Activated CD4-positive, CD25-positive, alpha-beta regulatory T cell (primary cell): ENCODE measurements at regions not wholly inside any gene's neighbourhood (a gene's known extent, or its start where the extent isn't known, plus 50 kb on each side); places are given as distances from the start of the nearest gene placed in this dataset.

Source experiments
- DNase-seq, 4 experiments: peaks; one replicate each; lab custom pipeline; 2025; lab: John Stamatoyannopoulos, UW

DNA sequence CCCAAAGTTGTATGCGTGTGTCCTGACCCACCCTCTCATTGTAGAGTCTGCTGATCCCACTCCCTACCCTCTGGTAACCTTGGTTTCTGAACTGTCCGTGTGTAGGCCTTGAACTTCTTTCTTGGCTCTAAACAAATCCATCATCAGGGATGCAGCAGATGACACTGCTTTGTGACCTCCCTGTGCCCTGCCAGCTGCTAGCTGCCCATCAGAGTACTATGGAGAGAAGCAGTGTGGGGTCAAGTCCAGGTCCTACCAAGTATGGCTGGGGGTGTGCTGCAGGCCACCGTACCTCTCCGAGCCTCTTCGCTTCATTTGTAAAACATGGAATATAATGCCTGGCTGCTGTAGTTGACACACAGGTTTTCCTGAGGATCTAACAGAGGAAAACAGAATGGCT, 183.5 kb upstream of the RBPJ start:
- no peak for DNase-seq

- no peak for DNase-seq
Measured at GRCh38 chr4:26139310-26139924, 181.4 kb upstream of the RBPJ start.

GRCh38 chr4:26140150-26140898, 180.5 kb upstream of the RBPJ start:
- no peak for DNase-seq

DNA sequence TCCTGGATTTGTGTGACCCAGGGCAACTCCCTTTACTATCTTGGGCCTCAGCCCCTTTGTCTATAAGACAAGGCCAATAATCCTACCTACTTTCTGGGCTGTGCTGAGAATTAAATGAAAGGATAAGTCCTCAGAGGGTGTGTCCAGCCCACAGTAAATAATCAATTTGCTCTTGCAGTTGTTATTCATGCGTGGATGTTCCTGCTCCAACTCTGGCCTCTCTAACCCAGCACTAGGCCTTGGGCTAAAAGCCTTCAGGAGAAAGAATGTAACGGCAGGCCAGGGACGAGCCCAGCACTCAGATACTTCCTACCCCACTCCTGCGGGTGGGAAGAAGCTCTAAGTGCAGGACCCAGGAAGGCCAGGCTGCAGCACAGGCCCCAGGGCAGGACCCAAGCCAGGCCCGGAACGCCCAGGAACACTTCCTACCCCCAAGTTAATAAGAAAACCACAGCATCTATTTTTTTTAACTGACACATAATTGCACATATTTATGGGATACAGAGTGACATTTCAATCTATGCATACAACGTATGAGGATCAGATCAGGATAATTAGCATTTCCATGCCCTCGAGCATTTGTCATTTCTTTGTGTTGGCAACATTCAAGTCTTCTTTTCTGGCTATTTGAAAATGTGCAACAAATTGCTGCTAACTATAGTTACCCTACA, 179.6 kb upstream of the RBPJ start:
- no peak for DNase-seq

DNA sequence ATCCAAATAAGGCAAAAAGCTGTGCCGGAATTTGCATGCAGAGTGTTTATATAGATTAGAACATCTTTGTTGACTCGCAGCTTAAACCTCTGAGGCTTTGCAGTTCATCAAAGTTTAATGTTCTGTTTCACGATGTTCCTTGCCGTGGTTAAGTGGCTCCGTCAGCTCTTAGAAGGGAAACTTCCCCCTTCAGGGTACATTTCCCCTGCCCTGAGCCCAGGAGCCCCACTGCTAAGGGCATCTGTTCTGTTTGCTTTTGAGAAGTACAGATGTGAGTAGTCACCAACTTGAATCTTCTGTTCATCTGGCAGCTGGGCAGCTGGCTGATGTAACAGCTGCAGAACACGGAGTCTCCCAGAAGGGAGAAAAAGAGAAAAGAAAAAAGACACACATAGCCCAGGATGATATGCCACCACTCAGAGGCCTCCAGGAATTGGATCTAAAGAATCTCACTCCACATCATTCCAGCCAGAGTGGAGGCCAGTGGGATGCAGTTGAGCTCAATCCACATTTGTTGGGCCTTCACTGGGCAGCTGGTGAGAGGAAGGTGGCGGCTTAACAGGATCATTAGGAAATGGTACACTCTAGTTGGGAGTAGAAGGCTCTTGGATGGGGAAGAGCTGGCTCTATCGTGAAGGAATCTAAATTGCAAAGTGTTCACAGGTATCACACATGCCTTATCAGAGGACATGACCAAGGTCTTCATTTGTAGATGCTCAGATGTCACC, 178.7 kb upstream of the RBPJ start:
- no peak for DNase-seq

DNA sequence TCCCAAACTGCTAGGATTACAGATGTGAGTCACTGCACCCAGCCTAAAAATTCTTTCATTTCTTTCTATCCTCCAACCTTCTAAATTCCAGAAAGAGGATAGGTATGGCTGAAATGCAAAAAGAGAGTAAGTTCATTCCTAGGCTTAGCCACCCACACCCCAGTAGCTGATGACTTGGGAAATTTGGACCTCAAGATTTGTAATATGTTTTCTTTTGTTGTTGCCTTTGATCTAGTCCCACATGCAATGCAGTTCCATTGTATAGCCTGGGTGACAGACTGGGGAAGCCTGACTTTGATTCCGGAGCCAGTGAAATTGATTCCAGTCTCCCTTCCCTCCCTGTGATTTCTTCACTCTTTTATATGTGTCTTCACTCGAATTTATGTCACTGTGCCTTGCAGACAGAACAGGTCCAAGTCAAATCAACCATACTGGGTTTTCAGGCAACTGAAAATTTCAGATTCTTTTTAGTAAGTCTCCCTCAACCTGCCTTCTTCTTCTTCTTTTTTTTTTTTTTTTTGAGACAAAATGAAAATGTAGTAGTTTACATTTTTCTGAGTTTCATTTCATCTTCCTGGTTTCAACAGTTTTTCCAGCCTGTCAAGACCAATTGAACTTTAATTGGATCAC, 176.2 kb upstream of the RBPJ start:
- no peak for DNase-seq

GRCh38 chr4:26145212-26145611, 175.6 kb upstream of the RBPJ start:
- no peak for DNase-seq

GRCh38 chr4:26148927-26149326, 171.9 kb upstream of the RBPJ start:
- no peak for DNase-seq

- no peak for DNase-seq
Measured at GRCh38 chr4:26150948-26151347, 169.9 kb upstream of the RBPJ start.

- DNase-seq = no peak
Measured at GRCh38 chr4:26151615-26152014, 169.2 kb upstream of the RBPJ start.

- no peak for DNase-seq
Measured at GRCh38 chr4:26152056-26152455, 168.8 kb upstream of the RBPJ start.

DNA sequence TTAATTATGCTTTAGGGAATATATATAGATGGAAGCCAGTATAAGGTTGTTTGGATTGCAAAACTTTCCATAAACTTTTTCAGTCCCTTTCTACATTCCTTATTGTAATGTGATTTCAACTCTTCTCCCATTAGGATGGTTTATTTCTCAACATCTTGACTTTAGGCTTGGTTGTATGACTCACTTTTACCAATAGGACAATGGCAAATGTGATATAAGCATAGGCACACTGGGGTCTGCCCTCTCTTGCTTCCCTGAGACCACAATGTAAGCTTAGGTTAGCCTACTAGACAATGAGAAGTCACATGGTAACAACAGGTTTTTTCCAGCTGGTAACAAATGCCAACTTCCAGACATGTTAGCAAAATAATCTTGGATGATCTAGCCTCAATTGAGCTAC, 163.3 kb upstream of the RBPJ start:
- no peak for DNase-seq

DNA sequence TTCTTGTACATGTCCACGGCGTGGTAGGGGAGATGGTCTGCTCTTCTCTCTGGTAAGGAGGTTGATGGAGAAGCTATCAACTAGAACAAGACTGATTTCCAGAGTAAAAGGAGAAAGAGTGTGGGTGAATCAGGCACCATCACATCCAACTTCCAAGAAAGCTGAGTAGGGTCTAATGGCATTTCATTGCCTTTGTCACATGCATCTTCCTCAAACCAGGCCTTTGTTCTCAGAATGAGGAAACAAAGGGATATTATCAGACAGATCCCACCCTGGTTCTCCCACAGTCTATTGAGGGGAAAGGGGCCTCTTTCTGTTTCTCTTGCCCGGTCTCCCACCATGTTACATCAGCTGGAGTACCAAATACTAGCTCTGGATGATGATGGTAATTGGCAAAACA, 160.2 kb upstream of the RBPJ start:
- DNase-seq = no peak

DNA sequence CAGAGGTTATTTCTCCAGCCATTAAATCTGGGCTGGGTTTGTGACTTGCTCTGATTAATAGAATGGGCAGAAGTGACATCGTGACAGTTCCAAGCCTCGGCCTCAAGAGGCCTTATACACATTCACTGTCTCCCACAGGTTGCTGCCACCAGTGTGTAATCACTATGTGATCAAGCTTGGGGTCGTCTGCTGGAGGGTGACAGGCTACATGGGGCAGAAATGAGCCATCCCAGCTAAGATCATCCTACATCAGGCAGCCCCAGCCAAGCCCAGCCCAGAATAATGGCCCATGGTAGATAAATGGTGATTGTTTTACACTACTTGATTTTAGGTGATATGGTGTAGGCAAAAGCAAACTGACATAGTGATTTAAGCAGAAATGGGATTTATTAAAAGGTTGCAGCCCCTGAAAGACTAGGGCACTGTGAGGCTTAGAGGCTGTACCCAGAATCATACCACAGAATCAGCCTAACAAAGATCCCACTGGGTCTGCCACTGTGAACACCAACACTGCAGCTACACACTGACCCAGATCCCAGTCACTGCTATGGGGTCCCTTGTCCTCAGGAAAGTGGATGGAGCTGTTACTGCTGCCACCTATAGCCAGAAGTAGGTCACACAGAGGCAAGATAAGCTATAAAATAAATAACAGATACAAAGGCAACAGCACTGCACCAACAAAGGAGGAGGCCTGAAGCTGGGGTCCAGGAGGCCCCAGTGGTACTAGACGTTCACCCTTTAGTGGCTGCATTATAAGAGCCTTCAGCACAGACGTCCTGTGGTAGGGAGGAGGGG, 159.6 kb upstream of the RBPJ start:
- DNase-seq = no peak

GRCh38 chr4:26162101-26162500, 158.7 kb upstream of the RBPJ start:
- DNase-seq = no peak

DNA sequence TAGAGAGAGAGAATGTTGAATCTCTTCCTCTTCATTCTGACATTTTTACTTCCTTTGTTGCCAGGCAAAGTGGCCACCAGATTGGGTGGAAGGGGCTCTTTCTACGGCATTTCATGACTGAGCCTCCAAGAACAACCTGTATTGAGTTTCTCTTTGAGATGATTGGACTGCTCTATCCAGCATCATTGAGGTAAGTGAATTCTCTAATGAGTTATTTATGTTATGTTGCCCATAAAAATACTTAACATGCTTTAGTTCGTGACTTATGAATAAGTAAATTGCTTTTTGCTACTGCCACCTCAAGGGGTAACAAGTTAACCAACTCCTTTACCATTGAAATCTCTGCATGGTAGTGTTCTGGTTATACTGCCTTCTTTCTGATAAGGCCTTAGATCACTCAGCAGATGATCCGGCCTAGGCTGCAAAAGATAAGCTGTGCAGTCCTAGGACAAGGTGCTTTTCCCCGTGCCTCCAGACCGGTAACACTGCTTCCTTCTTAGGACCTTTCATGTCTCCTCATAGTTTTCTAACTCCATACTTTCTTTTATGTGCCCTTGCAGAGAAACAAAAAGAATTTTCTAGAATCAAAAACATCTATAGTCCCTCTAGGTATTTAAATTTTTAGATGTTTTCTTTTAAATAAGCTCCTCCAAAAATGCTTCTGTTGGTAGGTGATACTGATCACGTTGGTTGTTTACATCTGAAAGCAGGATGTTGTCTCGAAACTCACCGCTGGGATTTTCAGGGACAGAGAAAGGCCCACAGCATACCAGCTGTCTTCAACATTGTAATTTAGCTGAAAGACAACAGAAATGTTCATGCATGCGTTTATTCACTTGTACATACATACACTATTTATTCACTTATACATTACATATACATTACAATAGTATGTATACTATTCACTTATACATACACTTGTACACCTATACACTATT, 157.1 kb upstream of the RBPJ start:
- DNase-seq = no peak

GRCh38 chr4:26171501-26171900, 149.3 kb upstream of the RBPJ start:
- no peak for DNase-seq

DNA sequence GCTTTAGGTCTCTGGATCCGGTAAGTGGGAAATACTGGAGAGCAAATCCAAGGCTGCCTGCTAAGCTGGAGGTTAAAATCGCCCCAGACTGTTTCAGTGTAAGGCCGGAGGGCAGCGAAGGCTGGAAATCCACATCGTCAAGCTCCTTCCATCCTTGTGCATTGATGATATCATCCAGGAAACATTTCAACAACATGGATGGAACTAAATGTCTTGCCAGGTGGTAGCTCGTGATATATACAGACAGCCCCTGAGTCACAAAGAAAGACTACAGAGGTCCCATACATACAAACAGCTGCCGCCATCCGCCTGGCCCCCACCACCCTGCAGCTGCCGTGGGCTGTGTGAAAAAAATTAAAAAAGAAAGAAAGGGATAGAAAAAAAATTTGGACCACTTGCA, 148.9 kb upstream of the RBPJ start:
- DNase-seq = no peak

DNA sequence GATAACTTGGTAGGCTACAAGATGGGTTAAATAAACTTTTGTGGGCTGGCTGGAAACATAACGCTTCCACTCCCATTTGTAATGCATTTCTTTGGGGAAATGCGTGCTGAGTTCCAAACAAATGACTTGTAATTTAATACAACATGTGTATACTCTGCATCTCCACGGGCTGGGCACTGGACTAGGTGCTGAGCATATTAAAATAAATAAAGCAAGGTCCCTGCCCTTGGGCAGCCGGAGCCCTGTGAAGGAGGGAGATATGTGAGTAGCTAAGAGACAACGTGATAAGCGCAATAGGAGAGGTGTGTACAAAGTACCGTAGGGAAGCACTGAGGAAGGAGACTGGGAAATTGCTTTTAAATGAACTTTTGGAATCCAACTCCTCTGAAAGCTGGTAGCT, 147.2 kb upstream of the RBPJ start:
- no peak for DNase-seq

DNA sequence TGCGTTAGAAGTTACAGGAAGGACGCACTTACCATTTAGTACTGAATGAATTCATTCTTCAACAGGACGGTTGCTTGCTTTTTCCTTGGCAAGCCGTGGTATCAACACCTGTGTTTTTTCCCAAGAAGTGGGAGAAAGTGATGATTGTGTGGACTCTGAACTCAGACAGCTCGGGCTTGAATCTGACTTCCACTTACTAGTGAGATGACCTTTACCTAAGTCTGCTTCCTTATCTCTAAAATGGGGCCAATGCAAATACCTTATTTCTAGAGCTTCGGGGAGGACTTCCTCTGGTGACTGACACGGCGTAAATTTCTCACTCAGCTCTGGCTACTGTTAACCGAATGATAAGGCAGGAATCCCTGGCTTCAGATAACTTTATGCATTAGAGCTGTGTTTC, 146.8 kb upstream of the RBPJ start:
- DNase-seq = no peak
